Fibroblast of lung (primary cell): ENCODE measurements at regions not wholly inside any gene's neighbourhood (a gene's known extent, or its start where the extent isn't known, plus 50 kb on each side); places are given as distances from the start of the nearest gene placed in this dataset.

ENCODE experiments used
- EZH2 ChIP-seq: IDR thresholded peaks from 2 replicates; pipeline ENCODE4 v1.5.1; 2012; ENCODE audit warnings: low read length, control low read depth, mild to moderate bottlenecking; ENCODE audit errors: missing control alignments
- TF ChIP-seq, protein P1 (sequence below), 2 donors: IDR thresholded peaks in 1 of 2; conservative IDR thresholded peaks in 1 of 2; 1 replicate in 1 of 2; 2 replicates in 1 of 2; pipeline ENCODE4 v1.5.1; 2011 to 2012; ENCODE audit warnings: low read length in 2 of 2, control low read depth in 1 of 2, inconsistent platforms in 1 of 2, low read depth in 1 of 2, mild to moderate bottlenecking in 1 of 2

DNA sequence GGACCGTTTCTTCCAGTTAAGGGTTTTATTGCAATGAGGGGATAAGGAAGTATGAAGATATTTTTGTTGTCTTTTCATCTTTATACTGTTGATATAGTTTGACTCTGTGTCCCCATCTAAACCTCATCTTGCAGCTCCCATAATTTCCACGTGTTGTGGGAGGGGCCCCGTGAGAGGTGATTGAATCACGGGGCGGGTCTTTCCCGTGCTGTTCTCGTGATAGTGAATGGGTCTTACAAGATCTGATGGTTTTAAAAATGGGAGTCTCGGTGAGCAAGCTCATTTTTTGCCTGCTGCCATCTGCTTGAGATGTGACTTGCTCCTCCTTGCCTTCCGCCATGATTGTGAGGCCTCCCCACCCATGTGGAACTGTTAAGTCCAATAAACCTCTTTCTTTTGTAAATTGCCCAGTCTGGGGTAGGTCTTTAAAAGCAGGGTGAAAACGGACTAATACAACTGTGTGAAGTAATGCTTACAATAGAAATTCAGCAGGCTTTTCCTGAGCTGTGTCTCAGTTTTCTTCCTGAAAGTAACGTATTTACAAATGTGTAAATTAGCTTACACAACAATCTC, 377.3 kb downstream of the SIPA1L2 start:
- TF ChIP-seq EZH2 = no peak
- TF ChIP-seq, protein P1, sequence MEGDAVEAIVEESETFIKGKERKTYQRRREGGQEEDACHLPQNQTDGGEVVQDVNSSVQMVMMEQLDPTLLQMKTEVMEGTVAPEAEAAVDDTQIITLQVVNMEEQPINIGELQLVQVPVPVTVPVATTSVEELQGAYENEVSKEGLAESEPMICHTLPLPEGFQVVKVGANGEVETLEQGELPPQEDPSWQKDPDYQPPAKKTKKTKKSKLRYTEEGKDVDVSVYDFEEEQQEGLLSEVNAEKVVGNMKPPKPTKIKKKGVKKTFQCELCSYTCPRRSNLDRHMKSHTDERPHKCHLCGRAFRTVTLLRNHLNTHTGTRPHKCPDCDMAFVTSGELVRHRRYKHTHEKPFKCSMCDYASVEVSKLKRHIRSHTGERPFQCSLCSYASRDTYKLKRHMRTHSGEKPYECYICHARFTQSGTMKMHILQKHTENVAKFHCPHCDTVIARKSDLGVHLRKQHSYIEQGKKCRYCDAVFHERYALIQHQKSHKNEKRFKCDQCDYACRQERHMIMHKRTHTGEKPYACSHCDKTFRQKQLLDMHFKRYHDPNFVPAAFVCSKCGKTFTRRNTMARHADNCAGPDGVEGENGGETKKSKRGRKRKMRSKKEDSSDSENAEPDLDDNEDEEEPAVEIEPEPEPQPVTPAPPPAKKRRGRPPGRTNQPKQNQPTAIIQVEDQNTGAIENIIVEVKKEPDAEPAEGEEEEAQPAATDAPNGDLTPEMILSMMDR (conservative IDR thresholded peaks at IDR 0.05 in 1 of 2, IDR thresholded peaks at IDR 0.05 in 1 of 2; ENCODE audit: low read depth in 1 of 2, low read length in 2 of 2) = no peak
